22Rv1 (cell line): ENCODE measurements at regions not wholly inside any gene's neighbourhood (a gene's known extent, or its start where the extent isn't known, plus 50 kb on each side); places are given as distances from the start of the nearest gene placed in this dataset.

ENCODE experiments used
- CTCF ChIP-seq: fragments of 450-650 bp; IDR thresholded peaks from 2 replicates; pipeline ENCODE4 v1.5.1; 2017; ENCODE audit warnings: mild to moderate bottlenecking
- ZFX ChIP-seq: fragments of 450-650 bp; IDR thresholded peaks from 2 replicates; pipeline ENCODE4 v1.6.1; 2017; ENCODE audit warnings: antibody characterized with exemption, borderline replicate concordance

- TF ChIP-seq CTCF (no peak), ZFX (no peak)
Observed at GRCh38 chr2:52974127-52974526, 793.5 kb upstream of the CHAC2 start.
